PC-9 (cell line): ENCODE measurements at regions not wholly inside any gene's neighbourhood (a gene's known extent, or its start where the extent isn't known, plus 50 kb on each side); places are given as distances from the start of the nearest gene placed in this dataset.

Experiments
- CTCF ChIP-seq: fragments of 200-600 bp; sonication (generic); conservative IDR thresholded peaks from 2 replicates; pipeline ENCODE4 v1.6.1; 2017; ENCODE audit warnings: mixed run types, antibody characterized with exemption, mild to moderate bottlenecking, moderate library complexity
- EZH2 ChIP-seq: fragments of 200-600 bp; sonication (generic); IDR thresholded peaks from 2 replicates; pipeline ENCODE4 v1.8.0; 2017; ENCODE audit warnings: antibody characterized with exemption, low read depth

- TF ChIP-seq CTCF = no peak
- TF ChIP-seq EZH2 = no peak
Measured at GRCh38 chr5:82489683-82490082, 211.5 kb upstream of the RPS23 start.
